ENCODE measurements at regions not wholly inside any gene's neighbourhood (a gene's known extent, or its start where the extent isn't known, plus 50 kb on each side); places are given as distances from the start of the nearest gene placed in this dataset.
A peak's percentile ranks its signal among the peaks of the same experiment; 100 is the strongest.
"Not testable (repeated sequence)": the region's sequence is repeated elsewhere in the genome, so short reads cannot be mapped to it uniquely, and the experiment has no call there.

DNA sequence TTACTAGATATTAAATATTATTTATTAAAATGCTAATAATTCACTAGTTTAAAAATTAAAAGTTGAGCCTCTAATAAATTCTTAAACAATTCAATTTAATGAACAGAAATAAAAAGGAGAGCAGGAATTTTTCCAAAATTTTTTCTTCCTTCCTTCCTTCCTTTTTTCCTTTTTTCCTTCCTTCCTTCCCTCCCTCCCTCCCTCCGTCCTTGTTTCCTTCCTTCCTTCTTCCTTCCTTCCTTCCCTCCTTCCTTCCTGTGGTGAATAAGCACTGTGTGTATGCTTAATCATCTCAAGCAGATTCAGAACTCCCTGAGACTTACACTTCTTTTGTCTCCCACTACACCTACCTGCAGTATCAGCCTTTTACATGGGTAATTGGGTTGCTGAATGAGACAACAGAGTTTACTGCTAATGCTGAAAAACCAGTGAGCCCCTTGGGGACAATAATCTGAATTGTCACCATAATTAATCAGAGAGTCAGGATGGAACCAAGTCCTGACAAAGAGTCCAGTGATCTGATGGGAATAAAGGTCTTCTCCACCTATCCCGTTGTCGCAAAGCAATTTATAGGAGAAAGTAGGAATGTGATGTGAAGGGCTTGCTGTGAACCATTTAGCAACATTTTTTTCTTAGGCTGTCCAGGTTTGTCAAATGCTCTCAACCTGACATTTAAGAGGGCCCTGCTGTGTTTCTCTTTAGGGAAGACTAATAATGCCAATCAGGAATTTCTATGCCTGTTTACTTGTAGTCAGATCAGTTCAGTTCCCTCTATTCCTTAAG is 58.1 kb upstream of the CEP295 start:
- H3K27ac ChIP-seq (ENCODE audit: low read depth, low read length), result no peak overlapping the region
- H3K9ac ChIP-seq (ENCODE audit: low read length), result no peak overlapping the region
- H2BK5ac ChIP-seq (ENCODE audit: low read length), result no peak overlapping the region
- H3K4ac ChIP-seq (ENCODE audit: low read depth, low read length), result no peak overlapping the region
- no peaks in the 10 kb centered on the region for H3K79me1 ChIP-seq (ENCODE audit: low read length)
- H3K79me2 ChIP-seq (ENCODE audit: control insufficient read depth, insufficient read depth, low read length), result no peaks in the 10 kb centered on the region
- no peaks in the 10 kb centered on the region for H3K4me1 ChIP-seq (ENCODE audit: control insufficient read depth, low read depth, low read length)
- H4K8ac ChIP-seq (ENCODE audit: low read depth, low read length), result no peak overlapping the region
- no peak overlapping the region for H3K4me3 ChIP-seq (ENCODE audit: low read length)
- no CpG with 5 or more reads among the region's 3 CpGs for WGBS (ENCODE audit: extremely low coverage, insufficient coverage, low lambda C conversion rate)
- H3K18ac ChIP-seq (ENCODE audit: low read length), result no peak overlapping the region
- no peak overlapping the region for H3K56ac ChIP-seq (ENCODE audit: low read length)
- H2AK5ac ChIP-seq (ENCODE audit: low read length), result no peak overlapping the region
- H3K27me3 ChIP-seq (ENCODE audit: insufficient read depth, low read length, poor library complexity), result no peaks in the 10 kb centered on the region
- no peak overlapping the region for H4K5ac ChIP-seq (ENCODE audit: low read length)
- no peak overlapping the region for H2BK15ac ChIP-seq (replicated peaks; ENCODE audit: low read depth)
- H3K36me3 ChIP-seq (ENCODE audit: control insufficient read depth, insufficient read depth, low read length), result no peaks in the 10 kb centered on the region
- H3K23ac ChIP-seq (ENCODE audit: low read length), result no peak overlapping the region
- peak; percentile 5 for DNase-seq
- no peak overlapping the region for H2BK120ac ChIP-seq (ENCODE audit: low read depth, low read length)
- H3K4me2 ChIP-seq (ENCODE audit: low read length), result no peak overlapping the region

DNA sequence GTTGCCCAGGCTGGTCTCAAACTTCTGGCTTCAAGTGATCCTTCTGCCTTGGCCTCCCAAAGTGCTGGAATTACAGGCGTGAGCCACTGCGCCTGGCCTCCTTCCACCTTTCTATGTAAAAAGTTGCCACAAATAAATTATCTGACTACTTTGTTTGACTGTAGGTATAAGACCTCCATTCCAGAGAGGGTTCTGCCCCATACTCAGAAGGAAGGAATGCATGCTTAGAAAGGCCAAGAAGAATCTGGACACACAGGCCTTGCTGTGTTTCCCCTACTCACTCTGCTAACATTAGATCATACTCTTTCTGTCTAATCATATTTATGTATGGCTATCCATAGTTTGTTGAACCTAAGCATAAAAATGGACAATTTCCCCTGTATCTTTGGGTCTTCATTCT is 53.0 kb upstream of the SMCO4 start:
- H3K56ac ChIP-seq (ENCODE audit: low read length); H2BK5ac ChIP-seq (ENCODE audit: low read length); DNase-seq; H3K4me2 ChIP-seq (ENCODE audit: low read length); H3K4me1 ChIP-seq (ENCODE audit: control insufficient read depth, low read depth, low read length); H3K4me3 ChIP-seq (ENCODE audit: low read length); H4K8ac ChIP-seq (ENCODE audit: low read depth, low read length); H3K36me3 ChIP-seq (ENCODE audit: control insufficient read depth, insufficient read depth, low read length); H3K18ac ChIP-seq (ENCODE audit: low read length); H4K5ac ChIP-seq (ENCODE audit: low read length); H2BK15ac ChIP-seq (replicated peaks; ENCODE audit: low read depth); H2AK5ac ChIP-seq (ENCODE audit: low read length); H3K27me3 ChIP-seq (ENCODE audit: insufficient read depth, low read length, poor library complexity); H3K9ac ChIP-seq (ENCODE audit: low read length); H3K27ac ChIP-seq (ENCODE audit: low read depth, low read length); H3K79me1 ChIP-seq (ENCODE audit: low read length); H3K79me2 ChIP-seq (ENCODE audit: control insufficient read depth, insufficient read depth, low read length); H2BK120ac ChIP-seq (ENCODE audit: low read depth, low read length); H3K23ac ChIP-seq (ENCODE audit: low read length); H3K4ac ChIP-seq (ENCODE audit: low read depth, low read length): not testable (repeated sequence)
- no CpG with 5 or more reads among the region's 2 CpGs for WGBS (ENCODE audit: extremely low coverage, insufficient coverage, low lambda C conversion rate)

Data from mesendoderm (in vitro differentiated cells).